NCI-H1048 (cell line): ENCODE measurements at regions not wholly inside any gene's neighbourhood (a gene's known extent, or its start where the extent isn't known, plus 50 kb on each side); places are given as distances from the start of the nearest gene placed in this dataset.

Experiments used
- DNase-seq: peaks from one replicate; lab custom pipeline; 2025; lab: John Stamatoyannopoulos, UW

DNA sequence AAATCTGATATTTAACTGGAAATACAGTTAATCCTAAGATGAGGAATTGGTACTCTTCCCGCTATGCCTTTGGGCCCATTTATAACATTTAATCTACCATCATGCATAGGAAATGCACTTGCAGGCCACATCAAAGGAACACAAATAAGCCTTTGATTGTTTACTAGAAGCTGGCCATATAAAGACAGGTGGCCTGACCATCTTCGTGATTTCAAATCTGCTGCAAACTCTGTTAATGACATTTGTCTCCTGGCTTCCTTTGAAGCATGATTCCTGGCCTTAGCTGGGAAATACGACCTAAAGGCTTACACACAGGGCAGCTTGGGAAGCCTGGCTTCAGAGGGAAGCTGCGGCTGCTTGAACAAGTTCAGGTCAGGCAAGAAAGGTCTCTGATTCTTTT is 552.1 kb downstream of the CDH26 start:
- no peak for DNase-seq

DNA sequence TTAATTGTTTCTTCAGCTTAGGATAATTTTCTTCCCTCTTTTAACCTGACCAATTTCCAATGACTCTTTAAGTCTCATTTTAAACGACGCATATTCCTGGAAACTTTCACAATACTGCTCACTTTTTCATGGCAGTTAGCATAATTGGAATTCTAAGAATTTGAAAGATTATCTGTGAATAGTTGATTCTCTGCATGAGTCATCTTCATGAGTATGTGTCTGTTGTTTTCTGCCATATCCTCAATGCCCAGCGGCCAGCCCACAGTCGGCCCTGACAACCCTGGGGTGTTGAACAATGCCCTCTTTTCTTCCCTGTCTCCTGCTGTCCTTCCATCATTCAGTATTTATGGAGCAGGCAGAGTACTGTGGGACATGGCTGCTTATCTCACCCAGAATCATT is 554.2 kb downstream of the CDH26 start:
- DNase-seq, result no peak

DNA sequence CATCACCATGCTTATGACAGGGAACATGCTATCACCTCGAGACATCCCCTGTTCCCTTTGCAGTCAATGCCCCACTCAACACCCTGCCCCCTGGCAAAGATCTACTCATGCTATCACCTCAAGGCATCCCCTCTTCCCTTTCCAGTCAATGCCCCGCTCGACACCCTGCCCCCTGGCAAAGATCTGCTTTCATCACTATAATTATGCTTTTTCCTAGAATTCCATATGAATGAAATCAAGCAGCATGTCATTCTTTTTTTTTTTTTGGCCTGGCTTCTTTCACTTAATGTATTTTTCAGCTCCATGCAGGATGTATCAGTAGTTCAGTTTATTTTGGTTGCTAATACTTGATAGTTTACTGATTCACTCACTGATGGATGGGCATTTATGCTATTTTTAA is 554.9 kb downstream of the CDH26 start:
- no peak for DNase-seq

DNA sequence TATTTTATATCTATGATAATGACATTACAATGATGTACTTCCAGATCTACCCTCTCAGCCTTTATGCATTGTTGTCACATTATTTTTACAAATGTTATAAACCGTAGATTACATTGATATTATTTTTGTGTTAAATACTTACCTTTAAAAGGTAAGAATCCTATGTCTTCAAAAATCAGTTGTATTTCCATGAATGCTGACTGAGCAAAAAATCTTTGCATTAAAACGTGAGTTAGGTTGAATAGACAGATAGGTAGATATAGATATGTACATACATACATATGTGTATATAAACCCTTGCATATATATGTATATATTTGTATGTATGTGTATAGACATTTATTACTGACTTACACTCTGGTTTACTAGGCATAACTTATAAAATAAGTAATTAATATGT is 558.2 kb downstream of the CDH26 start:
- no peak for DNase-seq

DNA sequence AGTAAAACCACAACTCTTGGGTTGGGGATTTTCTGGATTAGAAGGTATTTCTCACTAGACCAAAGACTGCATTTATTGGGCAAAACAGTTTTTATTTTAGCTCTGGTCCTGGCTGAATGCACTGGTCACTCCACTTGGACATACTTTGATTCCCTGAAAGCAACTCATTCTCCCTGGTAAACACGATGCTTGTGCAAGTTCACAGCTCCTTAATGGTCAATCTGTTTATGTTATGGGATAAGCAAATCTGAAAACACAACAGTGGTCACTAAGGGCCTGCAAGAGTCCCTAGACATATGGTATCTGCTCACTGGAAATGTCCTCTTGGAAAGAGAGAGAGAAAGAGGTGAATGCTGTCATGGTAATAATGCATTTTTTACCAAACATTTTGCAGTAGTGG is 559.8 kb downstream of the CDH26 start:
- no peak for DNase-seq

DNA sequence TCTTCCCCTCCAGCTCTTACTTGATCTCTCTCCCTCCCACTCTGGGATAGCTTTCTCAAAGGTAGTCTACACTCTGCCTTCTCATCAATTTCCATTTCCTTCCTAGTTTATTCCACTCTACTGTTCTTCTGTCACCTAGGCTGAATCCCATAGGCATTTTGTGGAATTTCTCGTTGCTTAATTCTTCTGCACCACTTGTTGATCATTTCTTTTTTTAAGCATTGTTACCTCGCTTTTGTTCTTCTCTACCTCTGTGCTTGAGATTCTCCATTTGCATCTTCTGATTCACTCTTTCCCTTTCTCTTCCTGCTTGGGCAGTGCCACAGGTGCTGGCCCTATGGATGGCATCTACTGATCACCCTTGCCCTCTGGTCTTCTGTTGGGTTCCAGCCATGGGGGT is 567.2 kb downstream of the CDH26 start:
- DNase-seq, result no peak

DNA sequence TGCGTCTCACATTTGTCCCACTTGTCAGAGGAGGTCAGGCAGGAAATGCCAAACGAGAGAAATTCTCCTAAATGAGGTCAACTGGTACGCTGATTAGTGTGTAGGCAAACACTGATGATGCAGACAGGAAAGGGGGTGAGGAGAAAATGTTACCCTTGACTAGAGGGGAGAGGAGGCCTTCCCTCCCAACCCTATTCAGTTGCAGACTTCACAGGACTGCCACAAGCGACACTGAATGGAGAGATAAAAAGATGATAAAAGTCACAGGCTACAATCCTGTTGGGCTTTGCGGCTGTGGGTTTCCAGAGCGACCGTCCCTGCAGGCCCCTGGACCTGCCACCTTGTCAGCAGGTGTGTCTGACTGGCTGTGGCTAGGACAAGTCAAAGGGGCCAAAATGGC is 569.4 kb downstream of the CDH26 start:
- DNase-seq, result no peak

DNA sequence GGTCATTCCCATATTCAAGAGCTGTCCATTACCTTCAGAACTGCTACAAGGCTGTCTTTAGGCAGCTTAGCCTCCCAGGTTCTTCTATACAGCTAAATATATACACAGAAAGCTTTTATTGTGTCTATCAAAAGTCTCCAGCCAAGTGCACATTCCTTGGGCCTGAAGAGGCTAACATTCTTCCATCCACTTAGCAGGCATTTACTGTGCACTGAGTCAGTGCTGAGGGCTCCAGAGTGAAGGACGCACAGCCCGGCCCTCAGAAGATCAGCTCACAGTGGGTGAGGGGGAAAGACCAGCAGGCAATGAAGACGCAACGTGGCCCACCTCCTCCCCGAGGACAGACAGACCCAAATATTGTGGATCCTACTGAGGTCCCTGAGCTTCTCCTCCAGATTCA is 569.9 kb downstream of the CDH26 start:
- DNase-seq, result no peak

DNA sequence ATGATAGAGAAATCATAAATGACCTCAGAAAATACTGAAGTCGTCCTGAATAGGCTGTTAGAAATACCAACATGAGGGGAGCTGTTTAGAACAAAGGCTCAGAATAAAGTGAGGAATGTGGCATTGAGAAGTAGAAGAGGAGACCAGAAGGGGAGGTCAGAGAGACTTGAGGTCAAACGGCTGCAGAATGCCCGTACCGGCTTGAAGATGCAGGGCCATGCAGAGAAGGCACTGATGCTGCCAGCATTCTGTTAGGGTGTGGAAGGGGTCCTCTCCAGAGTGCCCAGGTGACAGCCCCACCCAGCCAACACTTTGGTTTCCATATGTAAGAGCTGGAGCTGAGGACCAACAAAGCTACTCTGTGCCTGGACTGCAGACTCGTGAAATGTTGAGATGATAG is 570.9 kb downstream of the CDH26 start:
- no peak for DNase-seq

DNA sequence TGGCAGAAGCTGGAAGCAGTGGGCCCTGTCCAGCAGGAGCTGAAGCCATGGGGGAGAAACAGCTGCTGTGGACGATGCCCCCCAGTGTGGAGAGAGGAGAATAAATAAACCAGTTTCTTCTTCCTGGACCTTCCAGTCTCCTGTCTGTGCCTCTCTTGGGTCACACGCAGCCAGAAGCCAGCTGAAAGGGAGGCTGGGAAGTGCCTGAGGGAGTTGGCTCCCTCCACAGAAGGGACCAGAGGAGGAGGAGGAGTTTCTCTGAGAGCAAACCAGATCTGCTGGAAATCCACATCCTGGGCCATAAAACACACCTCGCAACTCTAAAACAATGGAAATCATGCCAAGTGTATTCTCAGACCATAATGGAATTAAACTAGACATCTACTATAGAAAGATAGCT is 577.0 kb downstream of the CDH26 start:
- no peak for DNase-seq

DNA sequence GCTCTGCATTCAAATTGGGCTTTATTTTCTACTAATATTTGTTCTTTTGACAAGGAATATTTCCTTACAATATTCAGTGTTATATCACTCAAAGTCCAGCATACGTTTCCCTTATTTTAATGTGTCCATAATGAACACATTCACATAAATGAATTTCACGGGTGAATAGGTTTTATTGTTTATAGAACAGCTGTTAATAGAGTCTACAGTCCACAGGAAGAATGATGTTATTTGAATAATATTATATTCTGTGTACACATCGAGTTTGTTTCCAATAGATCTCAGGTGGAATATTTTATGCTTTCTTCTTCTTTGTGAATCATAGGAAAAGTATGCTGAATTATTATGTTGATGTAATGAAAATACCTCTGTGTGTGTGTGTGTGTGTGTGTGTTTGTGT is 582.4 kb downstream of the CDH26 start:
- DNase-seq, result no peak

DNA sequence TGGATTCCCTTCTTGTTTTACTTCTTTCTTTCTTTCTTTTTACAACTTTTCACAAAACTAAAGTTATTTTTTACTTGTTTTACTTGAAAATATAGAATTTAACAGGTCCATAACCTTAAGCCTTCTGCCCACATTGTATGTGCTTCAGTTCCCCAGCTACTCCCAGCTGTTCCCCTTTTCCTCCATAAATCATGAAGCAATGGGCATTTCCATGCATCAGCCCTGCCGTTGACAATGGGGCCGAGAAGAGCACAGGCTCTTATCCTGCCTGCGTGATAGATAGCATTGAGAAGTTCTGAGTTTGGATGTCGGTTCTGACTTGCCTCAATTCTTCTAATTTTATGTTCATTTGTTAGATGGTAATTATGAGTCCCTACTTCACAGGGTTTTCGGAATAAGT is 583.8 kb downstream of the CDH26 start:
- DNase-seq, result no peak

DNA sequence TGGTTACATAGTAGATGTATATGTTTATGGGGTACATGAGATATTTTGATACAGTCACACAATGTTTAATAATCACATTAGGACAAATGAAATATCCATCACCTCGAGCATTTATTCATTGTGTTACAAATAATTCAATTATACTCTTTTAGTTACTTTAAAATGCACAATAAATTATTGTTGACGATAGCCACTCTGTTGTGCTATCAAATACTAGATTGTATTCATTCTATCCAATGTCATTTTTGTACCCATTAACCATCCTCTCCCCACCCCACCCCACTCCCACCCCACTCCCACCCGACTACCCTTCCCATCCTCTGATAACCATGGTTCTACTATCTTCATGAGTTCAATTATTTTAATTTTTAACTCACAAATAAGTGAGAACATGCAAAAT is 585.4 kb downstream of the CDH26 start:
- no peak for DNase-seq

DNA sequence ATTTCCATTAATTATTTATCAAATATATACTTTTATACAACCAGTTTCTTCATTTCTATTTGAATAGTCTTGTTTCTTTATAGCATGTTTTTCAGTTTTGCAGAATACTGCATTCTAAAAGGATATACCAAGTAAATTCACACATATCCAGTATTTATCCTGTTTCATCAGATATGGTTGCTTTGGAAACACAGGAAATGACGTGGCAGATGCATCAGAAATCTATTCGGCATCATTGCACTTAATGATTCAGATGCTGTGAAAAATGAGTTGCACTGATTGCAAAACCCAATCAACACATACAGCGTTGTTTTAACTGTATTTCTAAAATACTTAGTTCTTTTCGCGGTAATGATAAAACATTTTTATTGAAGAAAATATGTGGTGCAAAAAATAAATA is 594.9 kb downstream of the CDH26 start:
- DNase-seq, result no peak

DNA sequence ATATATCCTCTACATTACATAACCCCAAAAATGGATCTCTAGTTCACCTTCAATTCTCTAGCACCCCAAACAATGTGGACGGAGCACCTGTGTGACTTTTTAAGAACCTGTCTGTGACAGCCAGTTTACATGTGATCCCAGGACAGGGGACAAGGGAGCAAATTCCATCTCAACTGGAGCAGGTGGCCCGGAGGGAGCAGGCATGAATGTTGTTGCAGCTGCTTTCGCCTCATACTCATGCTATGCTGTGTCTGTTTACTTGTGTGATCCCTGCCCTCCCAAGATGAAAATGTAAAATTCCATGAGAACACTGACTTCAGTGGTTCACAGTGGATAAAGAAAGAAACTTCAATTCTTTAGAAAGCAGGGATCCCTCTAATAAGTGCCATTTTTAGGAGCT is 600.3 kb downstream of the CDH26 start:
- DNase-seq, result no peak

DNA sequence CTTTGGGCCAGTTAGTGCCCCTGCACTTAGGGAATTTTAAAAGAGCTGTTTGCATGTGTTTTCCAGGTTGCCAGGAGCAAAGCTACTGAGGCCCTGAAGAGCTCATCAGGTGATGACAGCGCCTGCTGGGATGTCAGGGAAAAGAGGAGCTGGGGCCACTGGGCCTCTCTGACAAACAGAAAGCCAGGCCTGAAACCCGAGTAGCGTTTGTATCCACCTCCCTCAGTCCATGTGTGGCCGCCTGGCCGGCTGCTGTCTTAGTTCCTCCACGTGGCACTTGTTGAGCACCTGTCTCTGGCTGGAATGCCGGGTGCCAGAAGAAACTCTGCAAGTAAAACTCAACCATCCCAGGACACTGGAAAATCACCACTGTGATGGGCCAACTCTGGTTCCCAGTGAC is 601.2 kb downstream of the CDH26 start:
- no peak for DNase-seq

DNA sequence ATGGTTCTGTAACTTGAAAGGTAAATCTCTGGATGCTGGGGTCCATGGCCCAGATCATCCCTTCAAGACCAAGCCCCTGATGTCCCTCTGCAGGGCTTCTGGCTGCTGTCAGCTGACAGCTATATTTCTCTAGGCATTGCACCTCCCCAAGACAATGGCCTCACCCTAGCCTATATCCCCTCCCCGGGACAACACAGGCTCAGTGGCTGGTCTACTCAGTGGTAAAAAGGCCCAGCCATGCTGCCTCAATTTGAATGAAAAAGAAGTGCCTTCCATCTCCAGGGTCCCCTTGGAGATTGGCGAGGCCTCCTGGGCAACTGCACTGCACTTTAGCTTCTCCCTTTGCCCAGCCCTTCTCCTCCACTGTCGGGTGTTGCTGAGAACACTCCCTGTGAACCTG is 602.8 kb downstream of the CDH26 start:
- no peak for DNase-seq

DNA sequence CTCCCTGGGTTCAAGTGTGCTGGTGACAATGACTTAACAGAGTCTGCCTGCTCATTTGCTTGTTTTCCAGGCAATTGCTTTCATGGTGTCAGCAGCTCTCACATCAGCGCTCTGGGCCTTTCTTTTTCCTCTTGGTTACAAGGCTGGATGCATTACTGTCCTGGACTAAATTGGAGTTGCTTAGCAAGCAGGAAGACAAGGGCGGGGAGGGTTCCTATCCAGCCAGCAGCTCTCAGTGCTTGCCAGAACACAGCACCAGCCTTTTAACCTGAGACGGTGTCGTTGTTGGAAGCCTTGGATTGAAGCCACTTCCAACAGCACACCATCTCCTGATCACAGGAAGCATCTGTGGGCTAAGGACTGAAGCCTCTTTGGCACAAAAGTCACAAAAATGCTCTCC is 606.9 kb downstream of the CDH26 start:
- DNase-seq, result no peak

DNA sequence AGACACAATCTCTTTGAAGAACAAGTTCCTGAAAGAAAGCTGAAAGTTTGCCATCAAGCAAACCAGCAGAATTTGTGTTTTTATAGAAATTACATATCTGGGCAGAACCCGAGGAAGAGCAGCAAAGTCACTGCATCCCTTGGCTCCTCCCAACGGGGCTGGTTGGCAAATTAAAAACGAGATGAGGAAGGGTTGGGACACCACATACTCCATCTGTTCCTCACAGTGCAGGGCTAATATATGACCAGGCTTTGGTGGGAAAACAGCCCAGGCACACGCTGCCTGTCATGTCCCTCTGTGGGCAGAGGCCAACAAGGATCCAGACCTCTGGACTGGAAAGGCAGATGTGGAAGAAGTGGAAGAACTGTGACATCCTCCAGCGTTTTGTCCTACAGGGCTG is 607.3 kb downstream of the CDH26 start:
- no peak for DNase-seq

DNA sequence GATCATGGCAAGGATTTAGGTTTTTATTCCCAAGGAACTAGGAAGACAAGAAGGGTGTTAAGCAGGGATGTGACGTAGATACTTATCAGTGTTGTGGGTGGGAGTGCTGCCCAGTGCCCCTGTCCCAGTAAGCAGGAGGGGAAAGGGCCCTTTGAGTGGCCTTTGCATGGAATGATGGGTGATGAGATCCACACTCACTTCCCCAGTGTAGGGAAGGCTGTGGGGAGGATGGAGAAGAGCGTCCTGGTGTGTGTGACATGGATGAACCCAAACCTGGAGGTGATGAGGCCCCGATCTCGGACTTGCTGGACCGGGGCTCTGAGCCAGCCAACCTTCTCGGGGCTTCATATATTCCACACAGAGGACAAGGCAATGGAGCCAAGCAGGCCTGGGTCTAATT is 610.9 kb downstream of the CDH26 start:
- no peak for DNase-seq

DNA sequence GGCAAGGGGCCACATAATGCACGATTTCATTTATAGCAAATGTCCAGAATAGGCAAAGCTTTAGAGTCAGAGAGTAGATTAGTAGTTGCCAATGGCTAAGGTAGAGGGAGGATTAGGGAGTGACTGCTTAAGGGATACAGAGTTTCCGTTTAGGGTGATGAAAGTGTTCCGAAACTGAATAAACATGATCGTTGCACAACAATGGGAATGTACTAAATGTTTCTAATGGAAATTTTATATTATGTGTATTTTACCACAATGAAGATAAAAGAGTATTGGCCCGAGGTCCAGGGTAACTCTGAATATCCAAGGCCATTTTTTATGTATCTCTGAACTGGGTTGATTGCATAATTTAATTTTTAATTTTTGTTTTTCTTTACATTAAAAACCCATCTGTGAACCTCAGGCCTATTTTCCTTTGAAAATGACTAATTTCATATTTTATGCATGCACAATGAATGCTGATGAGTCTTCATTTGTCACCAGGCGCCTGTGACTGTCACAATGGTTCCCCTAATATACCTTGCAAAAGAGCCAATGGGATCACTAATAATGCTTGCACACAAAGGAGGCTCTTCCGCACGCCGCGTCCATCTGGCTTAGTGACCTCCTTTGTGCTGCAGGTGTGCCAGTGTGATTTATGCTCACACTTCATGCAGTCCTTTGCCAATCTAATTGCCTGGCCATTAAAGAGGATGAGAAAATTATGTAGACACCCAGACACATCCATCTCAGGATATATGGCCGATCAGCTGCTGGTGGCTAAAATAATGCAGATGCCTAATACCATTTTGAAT is 612.5 kb downstream of the CDH26 start:
- DNase-seq, result no peak

DNA sequence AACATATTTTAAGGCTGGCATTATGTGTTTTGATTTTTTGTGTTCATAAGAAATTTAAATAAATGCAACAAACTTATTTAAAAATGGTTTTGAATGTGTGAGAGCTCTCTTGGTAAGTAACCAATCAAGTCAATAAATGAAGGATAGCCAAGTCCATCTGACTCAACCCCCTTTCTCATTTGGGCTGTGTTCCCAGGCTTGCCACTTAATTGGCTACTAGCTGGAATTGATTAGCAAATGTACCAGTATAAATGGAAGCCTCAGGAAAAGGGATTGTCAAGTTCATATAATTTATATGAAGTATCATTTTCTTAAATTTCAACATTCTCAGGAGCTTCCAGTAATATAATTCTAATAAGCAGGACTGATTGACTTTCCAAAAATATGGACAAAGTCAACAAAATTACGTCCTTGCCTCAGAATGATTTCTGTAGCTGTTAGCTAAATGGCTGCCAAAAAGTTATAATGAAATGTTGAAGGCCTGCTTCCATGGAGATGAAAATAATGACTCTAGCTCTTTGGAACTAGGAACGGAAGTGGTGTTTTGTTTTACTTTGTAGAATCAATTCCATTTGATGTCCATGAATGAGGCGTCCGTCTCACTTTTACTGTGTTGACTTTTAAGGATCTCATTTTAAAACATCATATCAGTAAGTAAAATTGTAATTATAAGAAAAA is 614.9 kb downstream of the CDH26 start:
- DNase-seq, result no peak

DNA sequence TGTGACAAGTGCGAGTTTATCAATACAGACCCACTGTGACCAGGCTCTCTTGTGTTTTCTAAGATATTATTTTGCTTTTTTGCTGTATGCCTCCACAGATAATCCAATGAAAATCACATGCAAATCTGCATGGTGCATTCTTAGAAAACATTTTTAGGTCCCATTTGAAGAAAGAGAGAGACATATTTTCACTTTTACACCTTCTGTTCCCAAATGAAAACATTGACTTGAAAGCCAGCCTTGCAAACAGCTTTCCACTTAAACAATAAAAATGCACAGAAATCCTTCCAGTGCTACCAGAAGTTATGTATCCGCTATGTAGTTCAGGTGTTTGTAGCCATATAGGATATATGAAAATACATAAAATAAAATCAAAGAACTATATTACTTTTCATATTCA is 618.0 kb downstream of the CDH26 start:
- no peak for DNase-seq

DNA sequence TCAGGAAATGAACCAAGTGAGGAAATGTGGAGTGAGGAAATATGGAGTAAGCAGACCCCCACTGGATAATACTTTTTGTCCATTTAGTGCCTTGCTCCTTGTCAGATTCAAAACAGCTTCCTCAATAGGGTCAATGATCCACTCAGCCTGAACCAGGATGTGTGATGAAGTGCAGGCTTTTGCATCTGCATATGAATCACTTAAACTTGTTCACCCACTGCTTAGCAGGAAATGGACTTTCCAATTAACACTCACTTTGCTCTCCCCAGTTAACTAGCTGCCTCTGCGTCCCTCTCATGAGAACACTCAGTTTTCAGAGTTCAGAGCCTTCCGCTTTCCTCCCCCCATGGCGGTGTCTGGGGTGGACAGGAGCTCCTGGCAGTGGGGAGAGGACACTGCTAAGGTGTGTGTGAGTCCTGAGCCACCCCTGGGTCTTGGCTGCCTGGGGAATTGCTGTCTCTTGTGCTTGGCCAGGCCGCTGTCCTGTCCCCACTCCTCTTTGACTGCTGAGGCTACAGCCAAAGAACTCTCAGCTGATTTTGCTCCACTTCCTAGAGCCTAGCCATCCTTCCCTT is 621.8 kb downstream of the CDH26 start:
- DNase-seq, result no peak
